ENCODE measurements at regions not wholly inside any gene's neighbourhood (a gene's known extent, or its start where the extent isn't known, plus 50 kb on each side); places are given as distances from the start of the nearest gene placed in this dataset.

- no peak for DNase-seq
These were observed 828.4 kb downstream of the HACE1 start for GRCh38 chr6:104031346-104031745.

- DNase-seq, result no peak
These were observed 837.6 kb downstream of the HACE1 start for GRCh38 chr6:104022126-104022525.

- no peak for DNase-seq
These were observed 840.5 kb downstream of the HACE1 start for GRCh38 chr6:104019075-104019753.

GRCh38 chr6:104017410-104018381 is 842.0 kb downstream of the HACE1 start:
- no peak for DNase-seq

- no peak for DNase-seq
These were observed 845.4 kb downstream of the HACE1 start for GRCh38 chr6:104014163-104014959.

GRCh38 chr6:104013312-104013971 is 846.3 kb downstream of the HACE1 start:
- no peak for DNase-seq

- no peak for DNase-seq
These were observed 848.8 kb downstream of the HACE1 start for GRCh38 chr6:104010897-104011296.

- no peak for DNase-seq
These were observed 855.8 kb downstream of the HACE1 start for GRCh38 chr6:104003803-104004516.

GRCh38 chr6:103995571-103995970 is 864.1 kb downstream of the HACE1 start:
- DNase-seq, result no peak

GRCh38 chr6:103983860-103984259 is 875.9 kb downstream of the HACE1 start:
- no peak for DNase-seq

- DNase-seq, result no peak
These were observed 876.7 kb downstream of the HACE1 start for GRCh38 chr6:103983011-103983410.

GRCh38 chr6:103982574-103982973 is 877.1 kb downstream of the HACE1 start:
- no peak for DNase-seq

- DNase-seq, result no peak
These were observed 880.4 kb downstream of the HACE1 start for GRCh38 chr6:103979308-103979707.

- DNase-seq, result no peak
These were observed 922.3 kb downstream of the HACE1 start for GRCh38 chr6:103937389-103937788.

GRCh38 chr6:103925317-103925716 is 934.4 kb downstream of the HACE1 start:
- no peak for DNase-seq

- no peak for DNase-seq
These were observed 949.7 kb downstream of the HACE1 start for GRCh38 chr6:103910018-103910417.

- no peak for DNase-seq
These were observed 950.8 kb downstream of the HACE1 start for GRCh38 chr6:103908898-103909297.

GRCh38 chr6:103895136-103895535 is 964.6 kb downstream of the HACE1 start:
- DNase-seq, result no peak

- peak; percentile 51 for DNase-seq
These were observed 966.6 kb downstream of the HACE1 start for GRCh38 chr6:103893141-103893581.

- no peak for DNase-seq
These were observed 972.8 kb downstream of the HACE1 start for GRCh38 chr6:103886951-103887350.

- no peak for DNase-seq
These were observed 974.3 kb downstream of the HACE1 start for GRCh38 chr6:103885446-103885845.
